Activated T-cell treated with anti-CD3 and anti-CD28 coated beads, Interleukin-2, amount 50 U/mL, for 72 hours (primary cell): ENCODE measurements at regions not wholly inside any gene's neighbourhood (a gene's known extent, or its start where the extent isn't known, plus 50 kb on each side); places are given as distances from the start of the nearest gene placed in this dataset.
A peak's percentile ranks its signal among the peaks of the same experiment; 100 is the strongest.
"Not testable (repeated sequence)": the region's sequence is repeated elsewhere in the genome, so short reads cannot be mapped to it uniquely, and the experiment has no call there.

ENCODE experiments used
- ATAC-seq, 2 donors: fragments of 150-1000 bp; cut with Tn5 transposase; replicated peaks in 1 of 2; 2 replicates each; pipeline ENCODE4 v1.10.0; 2021; ENCODE audit warnings: moderate library complexity in 2 of 2, mild to moderate bottlenecking in 1 of 2
- DNase-seq, 2 donors: peaks; one replicate each; pipeline ENCODE4 v3.0.0; 2021 to 2022; ENCODE audit warnings: mixed read lengths in 1 of 2
- H3K27ac Mint-ChIP-seq: one replicate; pipeline ENCODE4 v1.8.0; 2022; ENCODE audit warnings: mild to moderate bottlenecking, moderate library complexity, mixed read lengths
- H3K27me3 Mint-ChIP-seq: one replicate; pipeline ENCODE4 v1.8.0; 2022; ENCODE audit warnings: low read depth, mixed read lengths
- H3K36me3 Mint-ChIP-seq, 2 donors: one replicate each; pipeline ENCODE4 v1.8.0; 2022; ENCODE audit warnings: mixed read lengths in 2 of 2, mild to moderate bottlenecking in 1 of 2; ENCODE audit not compliant: insufficient read depth in 2 of 2
- H3K4me1 Mint-ChIP-seq: one replicate; pipeline ENCODE4 v1.8.0; 2022; ENCODE audit warnings: low read depth, mixed read lengths
- H3K4me3 Mint-ChIP-seq, 2 donors: one replicate each; pipeline ENCODE4 v1.8.0; 2022; ENCODE audit warnings: mild to moderate bottlenecking in 2 of 2, mixed read lengths in 2 of 2, moderate library complexity in 2 of 2
- H3K9me3 Mint-ChIP-seq, 2 donors: one replicate each; pipeline ENCODE4 v1.8.0; 2022; ENCODE audit warnings: mixed read lengths in 2 of 2

GRCh38 chr5:176041248-176041994 lies 73.3 kb upstream of the THOC3 start:
- not testable (repeated sequence) for H3K27ac Mint-ChIP-seq

DNA sequence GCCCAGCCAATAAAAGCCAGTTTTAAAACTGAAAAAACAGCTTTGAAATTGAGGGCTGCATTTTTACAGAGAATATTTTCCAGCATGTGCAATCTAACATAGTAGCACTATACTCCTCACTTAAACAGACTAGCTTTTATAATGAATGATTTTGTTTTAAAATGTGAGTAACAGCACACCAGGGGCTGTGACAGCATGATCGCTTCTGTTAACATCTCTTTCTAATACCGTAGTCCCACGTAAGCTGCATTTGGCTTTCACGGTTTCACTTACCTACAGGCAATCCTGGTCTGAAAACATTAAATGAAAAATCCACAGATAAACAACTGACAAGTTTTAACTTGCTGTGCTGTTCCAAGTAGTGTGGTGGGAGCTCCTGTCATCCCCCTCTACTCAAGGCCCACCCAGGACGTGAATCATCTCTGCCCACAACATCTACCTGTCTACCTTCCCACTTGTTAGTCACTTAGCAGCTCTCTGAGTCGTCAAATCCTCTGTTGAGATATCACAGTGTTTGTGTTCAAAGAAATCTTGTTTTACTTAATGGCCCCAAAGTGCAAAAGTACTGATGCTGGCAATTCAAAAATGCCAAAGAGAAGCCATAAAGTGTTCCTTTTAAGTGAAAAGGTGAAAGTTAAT lies 74.0 kb upstream of the THOC3 start:
- peak overlapping the region; percentile 9 to 17 for H3K4me3 Mint-ChIP-seq
- H3K4me1 Mint-ChIP-seq = peaks cover 27% of the 10 kb centered on the region
- not testable (repeated sequence) for H3K9me3 Mint-ChIP-seq, H3K36me3 Mint-ChIP-seq, H3K27me3 Mint-ChIP-seq
- H3K27ac Mint-ChIP-seq = peak overlapping the region; percentile 0
- peak; percentile 89 to 91 for ATAC-seq
- peak in 1 of 2 donors; percentile 32 for DNase-seq

More at GRCh38 chr5:176041248-176041994, 73.3 kb upstream of the THOC3 start:
- peaks cover 33% of the 10 kb centered on the region for H3K4me1 Mint-ChIP-seq
- peak overlapping the region in 1 of 2 donors; percentile 17 for H3K4me3 Mint-ChIP-seq
- not testable (repeated sequence) for DNase-seq, ATAC-seq, H3K36me3 Mint-ChIP-seq, H3K9me3 Mint-ChIP-seq, H3K27me3 Mint-ChIP-seq

DNA sequence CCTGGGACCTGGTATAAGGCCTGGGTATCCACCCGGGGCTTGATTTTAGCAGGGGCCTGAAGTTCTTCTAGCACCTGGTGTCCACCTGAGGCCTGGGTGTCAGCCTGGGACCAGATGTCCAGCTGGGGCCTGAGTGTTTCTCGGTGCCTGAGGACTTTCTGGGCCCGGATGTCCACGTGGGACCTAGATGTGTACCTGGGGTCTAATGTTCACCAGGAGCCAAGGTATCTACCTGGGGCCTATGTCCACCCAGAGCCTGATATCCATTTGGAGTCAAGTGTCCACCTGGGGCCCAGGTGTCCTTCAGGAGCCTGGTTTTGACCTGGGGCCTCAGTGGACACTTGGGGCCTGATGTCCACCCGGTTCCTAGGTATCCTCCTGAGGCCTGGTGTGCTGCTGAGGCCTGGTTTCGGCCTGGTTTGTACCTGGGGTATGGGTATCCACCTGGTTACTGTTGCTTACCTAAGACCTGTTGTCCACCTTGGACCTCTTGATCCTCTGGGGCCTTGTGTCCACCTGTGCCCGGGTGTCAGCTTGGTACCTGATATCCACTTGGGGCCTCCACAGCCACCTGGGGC lies 75.2 kb upstream of the THOC3 start:
- not testable (repeated sequence) for H3K4me3 Mint-ChIP-seq, DNase-seq, H3K36me3 Mint-ChIP-seq, H3K27ac Mint-ChIP-seq, H3K27me3 Mint-ChIP-seq, ATAC-seq, H3K9me3 Mint-ChIP-seq
- H3K4me1 Mint-ChIP-seq = peaks cover 23% of the 10 kb centered on the region

GRCh38 chr5:176043986-176044385 lies 75.9 kb upstream of the THOC3 start:
- not testable (repeated sequence) for H3K27ac Mint-ChIP-seq, ATAC-seq, H3K9me3 Mint-ChIP-seq, H3K36me3 Mint-ChIP-seq, H3K27me3 Mint-ChIP-seq, H3K4me3 Mint-ChIP-seq, DNase-seq
- peaks cover 22% of the 10 kb centered on the region for H3K4me1 Mint-ChIP-seq

DNA sequence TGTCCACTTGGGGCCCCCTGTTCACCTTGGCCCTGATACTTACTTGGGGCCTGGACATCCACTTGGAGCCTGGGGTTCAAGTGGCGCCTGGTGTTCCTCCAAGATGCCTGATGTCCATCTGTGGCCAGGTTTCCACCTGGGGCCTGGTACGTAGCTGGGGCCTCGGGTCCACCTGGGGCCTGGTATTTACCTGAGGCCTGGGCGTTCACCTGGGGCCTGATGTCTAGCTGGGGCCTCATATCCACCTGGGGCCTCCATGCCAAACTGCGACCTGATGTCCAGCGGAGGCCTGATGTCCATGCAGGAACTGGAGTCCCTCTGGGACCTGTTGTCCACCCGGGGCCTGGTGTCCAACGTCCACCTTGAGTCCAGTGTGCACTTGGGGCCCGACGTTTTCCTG lies 76.3 kb upstream of the THOC3 start:
- not testable (repeated sequence) for DNase-seq, ATAC-seq, H3K27ac Mint-ChIP-seq, H3K9me3 Mint-ChIP-seq, H3K36me3 Mint-ChIP-seq, H3K4me3 Mint-ChIP-seq, H3K27me3 Mint-ChIP-seq
- H3K4me1 Mint-ChIP-seq = peaks cover 18% of the 10 kb centered on the region

DNA sequence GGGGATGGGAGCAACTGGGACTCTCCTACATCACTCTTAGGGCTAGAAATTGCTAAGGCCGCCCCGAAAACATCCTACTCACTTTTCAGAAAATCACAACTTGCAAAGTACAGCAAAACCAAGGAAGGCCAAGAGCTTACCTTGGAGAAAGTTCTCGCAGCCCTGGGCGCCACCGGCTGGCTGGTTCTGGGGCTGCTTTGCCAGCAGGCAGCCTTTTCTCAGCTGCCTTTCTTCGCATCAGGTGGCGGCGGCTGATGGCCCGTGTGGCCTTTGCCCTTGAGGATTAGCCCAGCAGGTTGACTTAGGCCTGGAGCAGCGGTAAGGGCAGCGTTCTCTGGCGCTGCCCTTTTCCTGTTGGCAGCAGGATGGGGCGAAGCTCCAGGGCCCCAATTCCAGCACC lies 77.3 kb upstream of the THOC3 start:
- ATAC-seq (peak in 1 of 2 donors; percentile 27), DNase-seq (peak in 1 of 2 donors; percentile 28)
- not testable (repeated sequence) for H3K27ac Mint-ChIP-seq, H3K4me3 Mint-ChIP-seq, H3K9me3 Mint-ChIP-seq, H3K27me3 Mint-ChIP-seq, H3K4me1 Mint-ChIP-seq, H3K36me3 Mint-ChIP-seq

- not testable (repeated sequence) for H3K36me3 Mint-ChIP-seq, H3K27ac Mint-ChIP-seq, H3K9me3 Mint-ChIP-seq, ATAC-seq, H3K27me3 Mint-ChIP-seq, H3K4me3 Mint-ChIP-seq, H3K4me1 Mint-ChIP-seq, DNase-seq
Measured at GRCh38 chr5:176048671-176049070, 80.6 kb upstream of the THOC3 start.

DNA sequence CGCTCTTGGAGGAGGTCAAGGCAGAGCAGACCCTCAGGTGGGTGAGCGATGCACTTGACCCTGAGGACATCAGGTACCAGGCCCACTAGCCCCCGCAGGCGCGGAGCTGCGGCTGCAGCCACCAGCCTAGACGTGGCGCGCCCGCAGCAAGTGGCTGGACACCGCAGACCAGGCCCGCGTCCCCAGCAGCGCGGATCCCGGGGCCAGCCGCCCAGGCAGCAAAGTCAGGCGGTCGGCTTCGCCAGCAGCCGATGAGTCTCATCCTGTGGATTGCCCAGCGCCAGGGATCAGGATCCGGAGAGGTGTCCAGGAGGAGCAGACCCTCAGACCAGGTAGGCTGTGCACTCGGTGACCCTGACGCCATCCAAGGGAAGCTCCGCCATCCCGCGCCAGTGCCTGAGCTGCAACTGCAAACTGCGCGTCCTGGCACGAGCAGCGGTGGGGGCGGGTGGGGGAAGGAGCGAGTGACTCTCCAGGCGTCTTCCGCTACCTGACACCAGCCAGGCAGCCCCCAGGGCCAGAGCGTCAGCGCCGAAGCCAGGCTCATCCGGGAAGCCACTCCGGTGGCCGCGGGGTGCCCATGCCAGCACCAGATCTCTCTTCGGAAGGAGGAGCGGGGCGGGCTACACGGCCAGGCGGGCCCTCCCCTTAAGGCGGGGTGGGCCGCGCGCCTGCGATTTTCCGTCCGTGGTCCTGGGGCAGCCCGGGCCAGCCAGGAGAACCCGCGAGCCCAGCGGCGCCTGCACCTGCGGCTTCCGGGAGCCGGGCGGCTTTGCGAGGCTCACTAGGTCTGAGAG lies 92.6 kb upstream of the THOC3 start:
- H3K4me3 Mint-ChIP-seq = peak overlapping the region; percentile 57 to 70
- not testable (repeated sequence) for H3K4me1 Mint-ChIP-seq, H3K36me3 Mint-ChIP-seq, H3K27me3 Mint-ChIP-seq, H3K27ac Mint-ChIP-seq, H3K9me3 Mint-ChIP-seq
- peak in 1 of 2 donors; percentile 55 for DNase-seq
- peak; percentile 97 to 99 for ATAC-seq

- not testable (repeated sequence) for DNase-seq, H3K9me3 Mint-ChIP-seq, H3K4me1 Mint-ChIP-seq, H3K27me3 Mint-ChIP-seq, ATAC-seq, H3K27ac Mint-ChIP-seq, H3K36me3 Mint-ChIP-seq
- H3K4me3 Mint-ChIP-seq = peak overlapping the region; percentile 57 to 70
Measured at GRCh38 chr5:176061269-176061622, 93.1 kb upstream of the THOC3 start.

GRCh38 chr5:176061660-176062059 lies 93.5 kb upstream of the THOC3 start:
- DNase-seq, ATAC-seq, H3K36me3 Mint-ChIP-seq, H3K4me1 Mint-ChIP-seq, H3K4me3 Mint-ChIP-seq, H3K9me3 Mint-ChIP-seq, H3K27ac Mint-ChIP-seq, H3K27me3 Mint-ChIP-seq: not testable (repeated sequence)

DNA sequence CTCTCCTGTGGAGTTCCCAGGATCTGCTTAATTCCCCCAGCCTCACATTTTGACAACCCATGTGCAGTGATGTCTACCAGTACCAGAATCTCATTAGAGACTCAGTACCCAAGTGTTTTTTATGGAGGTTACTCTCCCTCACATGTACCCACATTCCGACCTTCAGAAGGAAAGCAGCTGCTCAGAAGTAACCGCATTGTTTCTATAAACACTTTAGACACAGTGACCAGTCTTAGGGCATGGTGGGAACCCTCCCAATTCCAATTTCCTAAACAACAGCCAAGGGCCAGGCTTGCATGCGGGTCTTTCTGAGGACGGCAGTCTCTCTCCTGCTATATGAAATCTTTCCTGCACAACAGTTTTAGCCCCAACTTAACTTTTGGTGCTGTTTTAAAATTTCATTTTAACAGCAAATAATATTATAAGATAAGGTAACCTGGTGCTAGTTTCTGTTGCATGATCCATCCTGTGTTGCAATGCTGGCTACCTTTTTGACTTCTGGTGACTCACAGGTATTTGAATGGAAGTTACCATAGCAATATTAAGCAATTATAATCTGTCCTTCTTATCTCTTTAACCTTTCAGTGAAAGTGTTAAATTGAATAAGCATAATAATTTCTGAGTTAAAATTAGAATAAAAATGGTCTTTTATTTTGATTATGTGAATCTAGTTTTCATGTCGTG lies 98.3 kb upstream of the THOC3 start:
- not testable (repeated sequence) for H3K36me3 Mint-ChIP-seq, H3K27ac Mint-ChIP-seq, H3K4me3 Mint-ChIP-seq, H3K9me3 Mint-ChIP-seq, ATAC-seq, H3K27me3 Mint-ChIP-seq, H3K4me1 Mint-ChIP-seq, DNase-seq

GRCh38 chr5:176067162-176067561 lies 99.0 kb upstream of the THOC3 start:
- not testable (repeated sequence) for H3K27ac Mint-ChIP-seq, H3K9me3 Mint-ChIP-seq, H3K4me3 Mint-ChIP-seq, H3K4me1 Mint-ChIP-seq, H3K36me3 Mint-ChIP-seq, H3K27me3 Mint-ChIP-seq, DNase-seq
- peak in 1 of 2 donors; percentile 33 for ATAC-seq

- not testable (repeated sequence) for H3K36me3 Mint-ChIP-seq, H3K4me3 Mint-ChIP-seq, H3K27ac Mint-ChIP-seq, H3K4me1 Mint-ChIP-seq, H3K27me3 Mint-ChIP-seq, H3K9me3 Mint-ChIP-seq, DNase-seq
- peak in 1 of 2 donors; percentile 75 for ATAC-seq
Measured at GRCh38 chr5:176067948-176068347, 99.8 kb upstream of the THOC3 start.
